GM23338 (cell line): ENCODE measurements at regions not wholly inside any gene's neighbourhood (a gene's known extent, or its start where the extent isn't known, plus 50 kb on each side); places are given as distances from the start of the nearest gene placed in this dataset.

Source experiments
- ATAC-seq: fragments of 200-7000 bp; cut with Tn5 transposase; 3 replicates; pipeline ENCODE4 v1.9.1; 2020
- DNase-seq: peaks from one replicate; pipeline ENCODE4 v3.0.0-alpha.2; 2015; ENCODE audit warnings: low spot score
- H2AFZ ChIP-seq: fragments of 200-600 bp; sonication (generic); 2 replicates; pipeline ENCODE4 v1.8.0; 2016; ENCODE audit warnings: antibody characterized with exemption, mild to moderate bottlenecking, moderate library complexity
- H3F3A ChIP-seq: fragments of 200-600 bp; sonication (generic); replicated peaks from 2 replicates; pipeline ENCODE4 v1.8.0; 2017; ENCODE audit warnings: antibody characterized with exemption, mixed run types, low read depth
- H3K27ac ChIP-seq: fragments of 200-600 bp; sonication (generic); 2 replicates; pipeline ENCODE4 v1.6.1; 2016; ENCODE audit warnings: low read depth
- H3K27me3 ChIP-seq: fragments of 200-600 bp; sonication (generic); 2 replicates; pipeline ENCODE4 v1.8.0; 2016; ENCODE audit warnings: mild to moderate bottlenecking, mixed run types, moderate library complexity; ENCODE audit not compliant: insufficient read depth
- H3K36me3 ChIP-seq: fragments of 200-600 bp; sonication (generic); 2 replicates; pipeline ENCODE4 v1.8.0; 2016; ENCODE audit warnings: mild to moderate bottlenecking; ENCODE audit not compliant: insufficient read depth
- H3K4me1 ChIP-seq: fragments of 200-600 bp; sonication (generic); 2 replicates; pipeline ENCODE4 v1.8.0; 2016; ENCODE audit warnings: mild to moderate bottlenecking, moderate library complexity; ENCODE audit not compliant: insufficient read depth
- H3K4me2 ChIP-seq: fragments of 200-600 bp; sonication (generic); 2 replicates; pipeline ENCODE4 v1.7.1; 2017; ENCODE audit warnings: mixed run types
- H3K4me3 ChIP-seq: fragments of 200-600 bp; sonication (generic); 2 replicates; pipeline ENCODE4 v1.6.1; 2016; ENCODE audit warnings: mixed run types
- H3K79me2 ChIP-seq: fragments of 200-600 bp; sonication (generic); replicated peaks from 2 replicates; pipeline ENCODE4 v1.8.0; 2017; ENCODE audit warnings: mild to moderate bottlenecking; ENCODE audit not compliant: insufficient read depth
- H3K9me2 ChIP-seq: fragments of 200-600 bp; sonication (generic); 2 replicates; pipeline ENCODE4 v1.8.0; 2017; ENCODE audit not compliant: insufficient read depth
- H4K20me1 ChIP-seq: fragments of 200-600 bp; sonication (generic); replicated peaks from 2 replicates; pipeline ENCODE4 v1.8.0; 2017; ENCODE audit warnings: mild to moderate bottlenecking; ENCODE audit not compliant: insufficient read depth
- H3K27ac Mint-ChIP-seq: 2 replicates; pipeline ENCODE4 v1.8.0; 2020; ENCODE audit warnings: inconsistent platforms, mild to moderate bottlenecking, moderate library complexity, mixed read lengths
- H3K27me3 Mint-ChIP-seq: 3 replicates; pipeline ENCODE4 v1.8.0; 2022; ENCODE audit warnings: low read depth, mild to moderate bottlenecking, moderate library complexity, mixed read lengths, inconsistent platforms; ENCODE audit not compliant: insufficient read depth, poor library complexity
- H3K36me3 Mint-ChIP-seq: 3 replicates; pipeline ENCODE4 v1.8.0; 2021; ENCODE audit warnings: low read depth, mild to moderate bottlenecking, inconsistent platforms, moderate library complexity, mixed read lengths
- H3K4me1 Mint-ChIP-seq: 3 replicates; pipeline ENCODE4 v1.8.0; 2020; ENCODE audit warnings: mild to moderate bottlenecking, inconsistent platforms, mixed read lengths
- H3K4me3 Mint-ChIP-seq: 3 replicates; pipeline ENCODE4 v1.8.0; 2021; ENCODE audit warnings: moderate library complexity, mild to moderate bottlenecking, inconsistent platforms, mixed read lengths
- H3K9me3 Mint-ChIP-seq: 3 replicates; pipeline ENCODE4 v1.8.0; 2020; ENCODE audit warnings: moderate library complexity, mild to moderate bottlenecking, inconsistent platforms, mixed read lengths
- CTCF ChIP-seq, 2 experiments: fragments of 200-600 bp in 1 of 2; sonication (generic) in 1 of 2; conservative IDR thresholded peaks; 2 replicates each; pipeline versions ENCODE4 v1.5.1 to v1.6.1; 2016 to 2017; ENCODE audit warnings: antibody characterized with exemption in 2 of 2, low read depth in 2 of 2, mild to moderate bottlenecking in 2 of 2, moderate library complexity in 1 of 2
- ETS1 ChIP-seq: IDR thresholded peaks from 2 replicates; pipeline ENCODE4 v1.6.1; 2016; ENCODE audit warnings: antibody characterized with exemption
- EZH2 ChIP-seq: fragments of 200-600 bp; sonication (generic); IDR thresholded peaks from one replicate; pipeline ENCODE4 v1.8.0; 2017; ENCODE audit warnings: antibody characterized with exemption, mild to moderate bottlenecking, low read depth; ENCODE audit not compliant: unreplicated experiment
- EZH2phosphoT487 ChIP-seq: fragments of 200-600 bp; sonication (generic); IDR thresholded peaks from one replicate; pipeline ENCODE4 v1.8.1; 2018; ENCODE audit warnings: antibody characterized with exemption; ENCODE audit not compliant: unreplicated experiment
- JUNB ChIP-seq: IDR thresholded peaks from one replicate; pipeline ENCODE4 v1.6.1; 2016; ENCODE audit warnings: antibody characterized with exemption; ENCODE audit not compliant: unreplicated experiment
- NANOG ChIP-seq: IDR thresholded peaks from 2 replicates; pipeline ENCODE4 v1.6.1; 2016; ENCODE audit warnings: antibody characterized with exemption, borderline replicate concordance
- POLR2AphosphoS5 ChIP-seq: IDR thresholded peaks from 2 replicates; pipeline ENCODE4 v1.6.1; 2016; ENCODE audit warnings: antibody characterized with exemption, low read depth
- STAT1 ChIP-seq: IDR thresholded peaks from one replicate; pipeline ENCODE4 v1.6.1; 2016; ENCODE audit warnings: antibody characterized with exemption; ENCODE audit not compliant: unreplicated experiment
- ZNF331 ChIP-seq: fragments of 250-450 bp; sonication (Bioruptor Pico); IDR thresholded peaks from 2 replicates; pipeline ENCODE4 v1.5.0; 2020; ENCODE audit warnings: low read depth, mild to moderate bottlenecking, moderate library complexity
- ZNF462 ChIP-seq: fragments of 250-450 bp; sonication (Bioruptor Pico); IDR thresholded peaks from 2 replicates; pipeline ENCODE4 v1.5.0; 2020; ENCODE audit warnings: mild to moderate bottlenecking, moderate library complexity

GRCh38 chr6:167564416-167565250 lies 239.7 kb downstream of the TTLL2 start (continued):
- TF ChIP-seq ETS1 (no peak), NANOG (no peak), ZNF462 (CRISPR knock-in tag) (no peak), EZH2 (no peak), STAT1 (no peak)

- no peaks in the 10 kb centered on the region; the same call in 2 of the 3 replicates for H3K4me1 Mint-ChIP-seq
- no peak for DNase-seq
- Histone ChIP-seq H3K27ac (no peak overlapping the region), H3K4me2 (no peak overlapping the region), H3K27me3 (no peaks in the 10 kb centered on the region), H3K9me2 (0 out of 2 replicates have a peak, but pooled peaks cover 2% of the 10 kb centered on the region), H3K36me3 (no peaks in the 10 kb centered on the region), H3K4me3 (no peak overlapping the region), H2AFZ (no peak overlapping the region), H3F3A (no peaks in the 10 kb centered on the region), H4K20me1 (no peaks in the 10 kb centered on the region), H3K4me1 (no peaks in the 10 kb centered on the region), H3K79me2 (no peaks in the 10 kb centered on the region)
- no peaks in the 10 kb centered on the region; the same call in 2 of the 3 replicates for H3K9me3 Mint-ChIP-seq
- H3K36me3 Mint-ChIP-seq: no peaks in the 10 kb centered on the region; the same call in 2 of the 3 replicates
- H3K27ac Mint-ChIP-seq: no peak overlapping the region
- ATAC-seq: no peak
- H3K4me3 Mint-ChIP-seq: no peak overlapping the region
- peaks cover 8% of the 10 kb centered on the region for H3K27me3 Mint-ChIP-seq
- TF ChIP-seq EZH2: no peak
- TF ChIP-seq JUNB: no peak
- TF ChIP-seq CTCF (conservative IDR thresholded peaks at IDR 0.05; ENCODE audit: low read depth in 2 of 2): no peak
- TF ChIP-seq ZNF331 (CRISPR knock-in tag): no peak
- TF ChIP-seq POLR2AphosphoS5: no peak
- TF ChIP-seq STAT1: no peak
- no peak for TF ChIP-seq EZH2phosphoT487
Measured at GRCh38 chr6:167565388-167565787, 240.5 kb downstream of the TTLL2 start.
